GM12864 (cell line): ENCODE measurements at regions not wholly inside any gene's neighbourhood (a gene's known extent, or its start where the extent isn't known, plus 50 kb on each side); places are given as distances from the start of the nearest gene placed in this dataset.

ENCODE experiments used
- DNase-seq: peaks from one replicate; pipeline ENCODE4 v3.0.0-alpha.2; 2011; ENCODE audit warnings: low read depth
- H3K4me3 ChIP-seq: 2 replicates; pipeline ENCODE4 v1.5.1; 2011; ENCODE audit warnings: mild to moderate bottlenecking, low read depth, low read length, control low read depth
- CTCF ChIP-seq: IDR thresholded peaks from 2 replicates; pipeline ENCODE4 v1.5.1; 2011; ENCODE audit warnings: low read depth, mild to moderate bottlenecking, moderate library complexity, low read length, control low read depth, inconsistent platforms; ENCODE audit errors: missing control alignments

- DNase-seq = no peak
- no peak for TF ChIP-seq CTCF
- no peak overlapping the region for H3K4me3 ChIP-seq
Observed at GRCh38 chr1:119288751-119289150, 79.8 kb upstream of the HAO2 start.

GRCh38 chr1:119290297-119290696, 78.3 kb upstream of the HAO2 start:
- no peak for DNase-seq
- H3K4me3 ChIP-seq = no peak overlapping the region
- no peak for TF ChIP-seq CTCF

- no peak for DNase-seq
- TF ChIP-seq CTCF = no peak
- H3K4me3 ChIP-seq = no peak overlapping the region
Observed at GRCh38 chr1:119291611-119292206, 76.9 kb upstream of the HAO2 start.

- H3K4me3 ChIP-seq = no peak overlapping the region
- no peak for TF ChIP-seq CTCF
- DNase-seq = no peak
Observed at GRCh38 chr1:119293797-119294196, 74.8 kb upstream of the HAO2 start.

- H3K4me3 ChIP-seq = no peak overlapping the region
- TF ChIP-seq CTCF = no peak
- DNase-seq = no peak
Observed at GRCh38 chr1:119294199-119294598, 74.4 kb upstream of the HAO2 start.

GRCh38 chr1:119294722-119295121, 73.9 kb upstream of the HAO2 start:
- TF ChIP-seq CTCF = no peak
- no peak for DNase-seq
- H3K4me3 ChIP-seq = no peak overlapping the region

- no peak for TF ChIP-seq CTCF
- no peak for DNase-seq
- H3K4me3 ChIP-seq = no peak overlapping the region
Observed at GRCh38 chr1:119298687-119299303, 69.8 kb upstream of the HAO2 start.
